22Rv1 (cell line): ENCODE measurements at regions not wholly inside any gene's neighbourhood (a gene's known extent, or its start where the extent isn't known, plus 50 kb on each side); places are given as distances from the start of the nearest gene placed in this dataset.

ENCODE experiments used
- CTCF ChIP-seq: fragments of 450-650 bp; IDR thresholded peaks from 2 replicates; pipeline ENCODE4 v1.5.1; 2017; ENCODE audit warnings: mild to moderate bottlenecking
- ZFX ChIP-seq: fragments of 450-650 bp; IDR thresholded peaks from 2 replicates; pipeline ENCODE4 v1.6.1; 2017; ENCODE audit warnings: antibody characterized with exemption, borderline replicate concordance

GRCh38 chr6:137938770-137939379 is 71.8 kb downstream of the TNFAIP3 start:
- TF ChIP-seq CTCF (no peak), ZFX (no peak)
